ENCODE measurements at regions not wholly inside any gene's neighbourhood (a gene's known extent, or its start where the extent isn't known, plus 50 kb on each side); places are given as distances from the start of the nearest gene placed in this dataset.

- TF ChIP-seq CTCF (IDR thresholded peaks at IDR 0.05; ENCODE audit: poor library complexity, severe bottlenecking) (no peak), EZH2 (IDR thresholded peaks at IDR 0.05; ENCODE audit: borderline replicate concordance, insufficient read depth, low read length, poor library complexity, severe bottlenecking) (no peak), EP300 (conservative IDR thresholded peaks at IDR 0.05; ENCODE audit: poor library complexity, severe bottlenecking) (no peak), POLR2AphosphoS5 (IDR thresholded peaks at IDR 0.05) (no peak), RAD21 (conservative IDR thresholded peaks at IDR 0.05) (no peak)
These were observed 383.9 kb upstream of the DPH6 start for GRCh38 chr15:35929740-35930444.

All from neural cell (in vitro differentiated cells).